SK-N-DZ (cell line): ENCODE measurements at regions not wholly inside any gene's neighbourhood (a gene's known extent, or its start where the extent isn't known, plus 50 kb on each side); places are given as distances from the start of the nearest gene placed in this dataset.
"Not testable (repeated sequence)": the region's sequence is repeated elsewhere in the genome, so short reads cannot be mapped to it uniquely, and the experiment has no call there.

Experiments used
- DNase-seq: peaks from one replicate; pipeline ENCODE4 v3.0.0-alpha.2; 2015; ENCODE audit warnings: low spot score

- DNase-seq: peak; percentile 67
Observed at GRCh38 chr9:129561594-129562281, 59.2 kb downstream of the C9orf50 start.

DNA sequence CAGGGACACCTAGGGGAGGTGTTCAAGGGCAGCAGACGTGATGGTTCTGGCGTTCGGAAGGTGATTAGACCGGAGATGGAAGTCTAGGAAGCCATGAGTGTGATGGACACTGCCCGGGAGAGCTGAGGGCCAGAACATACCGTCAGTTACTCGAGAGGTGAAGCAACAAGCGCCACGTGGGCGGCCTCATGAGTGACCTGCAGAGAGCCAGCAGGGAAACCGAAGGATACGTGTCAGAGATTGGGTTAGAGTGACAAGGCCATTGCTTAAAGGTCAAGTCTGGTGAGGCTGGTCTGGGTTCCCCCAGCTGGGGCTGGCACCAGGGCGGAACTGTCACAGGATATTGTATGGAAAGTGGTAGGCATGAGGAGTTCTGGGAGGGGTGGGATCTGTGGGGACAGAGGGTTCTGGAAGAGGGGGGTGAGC is 60.0 kb downstream of the C9orf50 start:
- DNase-seq: no peak

GRCh38 chr9:129559506-129559881 is 61.4 kb downstream of the C9orf50 start:
- DNase-seq: no peak

DNA sequence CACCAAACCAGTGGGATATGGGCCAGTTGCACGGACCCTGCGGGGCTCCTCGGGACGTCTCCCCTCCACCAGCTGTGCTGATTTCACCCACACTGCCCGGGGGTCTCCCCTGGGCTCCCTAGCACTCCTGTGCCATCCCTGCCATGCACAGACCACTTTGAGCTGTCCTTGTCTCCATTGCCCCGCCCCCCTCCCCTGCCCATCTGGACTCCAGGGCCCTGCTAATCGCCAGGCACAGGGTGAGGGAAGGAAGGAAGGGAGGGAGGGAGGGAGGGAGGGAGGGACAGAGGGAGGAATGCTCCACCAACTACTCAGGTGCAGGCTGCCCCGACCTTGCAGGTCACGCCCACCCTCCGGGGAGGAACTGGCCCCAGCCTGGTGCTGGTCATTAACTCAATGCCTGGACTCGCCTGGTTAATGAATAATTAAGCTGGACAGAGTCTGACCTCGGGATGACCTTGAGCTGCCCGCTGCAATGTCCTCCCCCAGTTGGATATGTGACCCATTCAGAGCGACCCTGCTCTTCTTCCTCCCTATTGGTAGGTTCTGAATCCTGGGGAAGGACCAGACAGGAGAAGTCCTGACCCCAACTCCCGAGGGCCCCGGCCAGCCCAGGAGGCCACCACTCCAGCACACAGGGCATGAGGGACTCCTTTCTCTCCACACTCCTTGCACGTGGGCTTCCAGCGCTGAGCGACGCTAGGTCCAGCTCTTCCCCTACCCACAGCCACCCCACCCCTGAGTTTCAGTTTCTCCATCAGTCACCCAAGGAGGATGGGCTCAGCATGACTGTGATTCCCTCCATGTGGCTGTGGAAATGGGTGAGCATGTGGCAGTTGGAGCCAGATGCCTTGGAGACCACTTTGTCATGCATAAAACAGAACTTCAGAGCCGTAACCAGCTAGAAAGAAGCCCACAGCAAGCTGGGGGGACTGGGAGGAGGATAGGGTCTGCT is 62.1 kb downstream of the C9orf50 start:
- no peak for DNase-seq

DNA sequence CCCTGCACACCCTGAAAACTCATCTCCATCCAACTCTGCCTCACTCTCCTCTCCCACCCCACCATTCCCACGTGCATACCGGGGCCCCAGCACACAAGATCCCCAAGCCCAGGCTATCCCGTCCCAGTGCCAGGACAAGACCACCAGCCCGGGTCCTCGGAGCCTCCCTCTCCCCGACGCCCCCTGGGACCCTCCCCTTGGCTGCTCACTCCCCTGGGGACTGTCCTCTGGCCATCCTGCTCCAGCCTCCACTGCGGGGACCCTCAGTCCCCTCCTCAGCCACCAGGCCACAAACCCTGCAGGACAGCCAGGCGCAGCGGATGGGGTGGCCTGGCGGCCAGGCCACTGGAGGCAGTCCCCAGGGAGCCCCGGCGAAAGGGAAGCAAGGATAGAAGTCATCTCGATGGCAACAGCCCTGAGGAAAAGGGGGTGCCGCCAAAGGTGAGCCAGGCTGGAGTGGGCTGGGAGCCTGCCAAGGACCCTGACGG is 62.8 kb downstream of the C9orf50 start:
- DNase-seq: no peak

DNA sequence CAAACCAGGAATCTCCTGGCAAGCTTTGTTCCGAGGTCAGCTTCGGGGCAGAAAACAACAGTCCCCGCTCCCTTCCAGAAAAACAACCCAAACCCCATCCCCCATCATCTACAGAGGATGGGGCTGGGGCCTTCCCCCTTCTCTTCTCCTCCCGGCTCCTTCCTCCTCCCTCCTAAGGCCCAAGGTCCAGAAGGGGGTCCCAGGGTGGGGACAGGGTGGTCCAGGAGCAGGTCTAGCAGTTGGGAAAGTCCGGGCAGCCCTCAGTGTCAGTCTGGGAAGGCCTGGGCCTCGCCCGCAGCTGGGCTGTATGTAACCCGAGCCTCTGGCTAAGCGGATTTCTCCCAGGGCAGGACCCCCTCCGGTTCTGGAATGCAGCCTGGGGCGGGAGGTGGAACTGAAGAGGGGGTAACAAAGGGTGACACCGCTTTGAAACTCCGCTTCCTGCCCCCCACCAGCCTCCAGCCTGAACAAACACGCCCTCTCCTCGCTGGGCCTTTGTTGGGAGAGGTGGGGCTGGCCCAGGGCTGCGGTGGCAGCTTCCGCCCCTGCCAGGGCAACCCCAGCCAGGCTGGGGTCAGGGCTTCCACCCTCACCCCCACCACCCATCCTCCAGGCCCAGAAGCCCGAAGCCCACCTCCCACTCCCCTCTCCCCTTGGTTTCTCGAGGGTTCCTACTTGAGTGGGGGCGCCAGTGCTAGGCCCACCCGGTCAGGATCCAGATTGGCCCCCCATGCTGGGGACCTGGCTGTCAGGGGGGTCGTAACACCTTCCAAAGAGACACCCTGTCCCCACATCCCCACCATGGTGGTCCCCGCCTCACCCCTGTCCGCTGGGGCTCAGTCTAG is 63.5 kb downstream of the C9orf50 start:
- DNase-seq: no peak

DNA sequence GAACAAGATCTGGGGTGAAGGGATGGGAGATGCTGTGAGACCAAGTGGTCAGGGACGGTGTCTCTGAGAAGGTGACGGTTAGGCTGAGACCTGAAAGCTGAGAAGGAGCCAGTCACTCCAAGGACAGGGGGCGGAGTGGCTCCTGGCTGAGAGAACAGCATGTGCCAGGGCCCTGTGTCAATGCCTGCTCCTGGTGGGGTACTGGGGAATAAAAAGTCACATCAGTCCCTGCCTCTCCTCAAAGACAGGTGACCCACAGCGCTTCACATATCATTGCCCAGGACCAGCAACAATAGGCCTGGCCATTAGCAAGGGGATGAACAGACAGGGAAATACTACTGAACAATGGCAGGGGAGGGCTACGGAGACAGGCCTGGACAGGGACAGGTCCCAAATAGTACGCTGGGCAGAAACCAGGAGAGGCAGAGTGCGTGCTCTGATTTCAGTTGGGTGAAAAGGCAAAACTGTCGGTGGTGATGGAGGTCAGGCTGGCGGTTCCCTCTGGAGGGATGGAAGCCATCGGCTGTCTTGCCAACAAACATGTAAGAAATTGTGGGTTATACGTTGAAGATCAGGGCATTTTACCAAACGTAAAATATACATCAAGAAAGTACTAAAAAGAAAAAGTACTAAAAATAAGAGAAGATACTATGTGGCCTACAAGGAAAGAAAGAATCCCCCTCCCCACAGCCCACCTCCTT is 64.3 kb downstream of the C9orf50 start:
- DNase-seq: no peak

DNA sequence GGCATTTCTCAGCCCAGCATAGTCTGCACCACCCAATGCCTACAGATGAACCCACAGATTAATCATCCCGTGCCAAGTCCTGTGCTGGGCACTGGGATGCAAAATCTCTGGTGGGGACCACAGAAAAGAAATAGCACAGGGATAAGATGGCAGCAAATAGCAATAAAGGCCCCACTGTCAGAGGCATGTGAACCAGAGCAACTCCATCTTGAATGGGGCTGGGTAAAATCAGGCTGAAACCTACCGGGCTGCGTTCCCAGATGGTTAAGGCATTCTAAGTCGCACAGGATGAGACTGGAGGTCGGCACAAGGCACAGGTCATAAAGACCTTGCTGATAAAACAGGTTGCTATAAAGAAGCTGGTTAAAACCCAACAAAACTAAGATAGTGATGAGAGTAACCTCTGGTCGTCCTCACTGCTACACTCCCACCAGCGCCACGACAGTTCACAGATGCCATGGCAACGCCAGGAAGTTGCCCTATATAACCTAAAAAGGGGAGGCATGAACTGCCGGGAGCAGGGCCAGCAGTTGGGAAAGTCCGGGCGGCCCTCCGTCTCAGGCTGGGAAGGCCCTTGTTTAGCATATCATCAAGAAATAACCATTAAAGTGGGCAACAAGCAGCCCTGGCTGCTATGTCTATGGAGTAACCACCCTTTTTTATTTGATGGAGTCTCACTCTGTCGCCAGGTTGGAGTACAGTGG is 65.2 kb downstream of the C9orf50 start:
- DNase-seq: no peak

DNA sequence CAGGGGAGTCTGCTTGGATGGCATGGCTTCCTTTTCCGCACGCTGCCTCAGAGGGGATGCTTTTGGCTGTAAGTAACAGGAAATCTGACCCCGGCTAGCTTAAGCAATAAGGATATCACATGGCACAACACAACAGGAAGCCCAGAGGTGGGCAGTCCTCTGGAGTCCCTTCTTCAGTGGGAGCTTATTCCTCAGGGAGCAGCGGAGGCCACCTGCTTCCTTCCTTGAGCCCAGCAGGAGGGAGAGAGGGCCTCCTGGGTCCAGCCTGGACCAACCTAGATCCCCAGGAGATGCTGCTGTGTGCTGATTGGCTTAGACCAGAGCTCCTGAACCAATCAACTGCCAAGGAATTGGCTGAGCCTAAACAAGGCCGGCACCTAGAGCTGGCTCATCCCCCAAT is 66.3 kb downstream of the C9orf50 start:
- DNase-seq: peak; percentile 88

DNA sequence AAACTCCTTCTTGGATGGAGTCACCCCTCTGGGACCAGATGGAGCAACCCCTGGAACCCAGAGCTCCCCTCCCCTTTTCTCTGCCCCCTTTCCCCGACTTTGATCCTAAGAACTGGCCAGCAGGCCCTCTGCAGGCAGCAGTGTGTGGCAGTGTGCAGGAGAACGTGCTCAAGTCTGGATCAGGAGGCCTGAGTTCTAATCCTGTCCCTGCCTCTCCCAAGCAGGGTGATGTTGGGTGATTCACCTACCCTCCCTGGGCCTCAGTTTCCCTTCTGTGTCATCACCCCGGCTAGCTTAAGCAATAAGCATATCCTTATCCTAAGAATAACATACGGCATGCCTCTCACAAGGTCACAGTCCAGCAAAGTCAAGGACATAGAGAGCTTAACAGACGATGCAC is 67.6 kb downstream of the C9orf50 start:
- DNase-seq: no peak

DNA sequence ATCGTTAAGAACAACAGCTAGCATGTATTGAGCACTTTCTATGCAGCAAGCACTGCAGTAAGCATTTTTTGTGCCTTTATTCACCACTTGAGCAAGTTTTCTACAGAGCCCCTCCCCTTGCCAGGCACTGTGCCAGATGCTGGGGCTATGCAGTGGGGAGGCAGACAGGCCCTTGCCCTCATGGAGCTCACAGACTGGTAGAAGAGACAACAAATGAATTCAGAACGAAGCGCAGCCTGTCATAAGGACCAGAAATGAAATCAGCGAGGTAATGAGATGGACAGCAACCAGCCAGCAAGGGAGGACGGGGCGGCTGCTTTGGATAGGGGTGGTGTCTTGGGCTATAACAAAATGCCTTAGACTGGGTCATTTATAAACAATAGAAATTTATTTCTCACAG is 68.8 kb downstream of the C9orf50 start:
- no peak for DNase-seq

DNA sequence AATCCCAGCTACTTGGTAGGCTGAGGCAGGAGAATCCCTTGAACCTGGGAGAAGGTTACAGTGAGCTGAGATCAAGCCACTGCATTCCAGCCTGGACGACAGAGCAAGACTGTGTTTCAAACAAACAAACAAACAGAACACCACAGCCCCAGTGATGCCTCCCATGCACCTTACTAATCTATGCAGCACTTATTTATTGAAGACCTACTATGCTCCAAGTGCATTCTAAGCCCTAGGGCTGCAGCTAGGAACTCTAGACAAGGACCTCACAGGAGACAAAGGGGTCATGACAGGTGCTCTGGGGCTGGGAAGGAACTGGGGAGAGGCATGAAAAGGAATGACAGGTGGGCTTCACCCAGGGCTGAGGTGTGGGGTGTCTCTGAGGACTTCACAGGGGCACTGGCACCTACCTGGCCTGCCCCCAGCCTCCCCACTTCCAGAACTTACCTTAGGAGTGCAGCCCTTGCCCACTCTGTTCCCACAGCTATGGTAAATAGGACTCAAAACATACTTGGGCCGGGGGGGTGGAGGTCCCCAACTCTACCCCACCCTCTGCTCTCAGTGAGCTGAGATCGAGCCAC is 69.4 kb downstream of the C9orf50 start:
- no peak for DNase-seq

DNA sequence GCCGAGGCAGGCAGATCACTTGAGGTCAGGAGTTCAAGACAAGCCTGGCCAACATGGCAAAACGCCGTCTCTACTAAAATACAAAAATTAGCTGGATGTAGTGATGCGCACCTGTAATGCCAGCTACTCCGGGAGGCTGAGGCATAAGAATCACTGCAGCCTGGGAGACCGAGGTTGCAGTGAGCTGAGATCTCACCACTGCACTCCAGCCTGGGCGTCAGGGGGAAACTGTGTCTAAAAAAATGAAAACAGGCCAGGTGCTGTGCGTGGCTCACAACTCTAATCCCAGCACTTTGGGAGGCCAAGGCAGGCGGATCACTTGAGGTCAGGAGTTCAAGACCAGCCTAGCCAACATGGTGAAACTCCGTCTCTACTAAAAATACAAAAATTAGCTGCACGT is 69.9 kb downstream of the C9orf50 start:
- not testable (repeated sequence) for DNase-seq

DNA sequence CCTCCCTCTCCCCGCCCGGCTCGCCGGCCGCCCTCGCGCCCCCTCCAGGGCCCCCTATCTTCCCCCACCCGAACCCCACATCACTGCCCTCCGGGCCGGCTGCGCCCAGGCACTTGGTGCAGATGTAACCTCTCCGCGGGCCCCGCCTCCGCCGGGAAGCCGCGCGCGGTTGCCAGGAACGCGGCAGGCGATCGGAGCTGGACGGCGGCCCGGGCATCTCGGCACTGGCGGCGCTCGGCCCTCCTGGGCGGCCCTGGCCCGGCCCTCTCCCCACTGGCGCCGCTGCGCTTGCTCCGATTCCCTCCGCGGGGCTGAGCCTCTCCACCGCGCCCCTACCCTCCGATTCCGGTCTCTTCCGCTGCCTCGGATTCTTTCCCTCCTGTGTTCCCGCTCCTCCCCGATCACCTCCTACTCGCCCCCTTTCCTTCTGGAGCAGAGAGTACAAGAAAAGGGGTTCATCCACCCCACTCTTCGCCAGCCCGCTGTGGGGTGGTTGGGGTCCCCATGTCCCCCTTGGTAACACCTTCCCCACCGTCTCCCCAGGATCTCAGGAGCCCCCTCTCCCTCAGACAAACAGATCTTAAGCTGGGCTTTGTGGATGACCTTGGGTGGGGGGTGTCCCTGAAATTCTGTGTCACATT is 70.6 kb downstream of the C9orf50 start:
- no peak for DNase-seq

DNA sequence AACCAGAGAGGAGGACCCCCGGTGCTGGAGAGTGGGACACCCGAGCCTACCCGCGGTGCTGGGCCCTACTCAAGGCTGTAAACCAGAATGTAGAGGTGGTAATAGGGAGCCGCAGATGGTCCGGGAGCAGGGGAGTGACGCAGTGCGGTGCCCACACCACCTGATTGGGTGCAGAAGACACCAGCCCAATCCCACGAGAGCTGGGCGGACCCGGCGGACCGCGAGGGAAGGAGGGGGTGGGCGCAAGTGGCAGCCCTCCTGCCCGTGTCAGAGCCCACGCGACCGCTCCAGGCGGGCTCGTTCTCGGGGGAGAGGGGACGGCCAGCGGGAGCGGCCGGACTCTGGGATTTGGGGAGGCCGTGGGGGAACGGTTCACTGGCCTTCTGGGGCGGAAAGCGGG is 71.2 kb downstream of the C9orf50 start:
- DNase-seq: no peak

DNA sequence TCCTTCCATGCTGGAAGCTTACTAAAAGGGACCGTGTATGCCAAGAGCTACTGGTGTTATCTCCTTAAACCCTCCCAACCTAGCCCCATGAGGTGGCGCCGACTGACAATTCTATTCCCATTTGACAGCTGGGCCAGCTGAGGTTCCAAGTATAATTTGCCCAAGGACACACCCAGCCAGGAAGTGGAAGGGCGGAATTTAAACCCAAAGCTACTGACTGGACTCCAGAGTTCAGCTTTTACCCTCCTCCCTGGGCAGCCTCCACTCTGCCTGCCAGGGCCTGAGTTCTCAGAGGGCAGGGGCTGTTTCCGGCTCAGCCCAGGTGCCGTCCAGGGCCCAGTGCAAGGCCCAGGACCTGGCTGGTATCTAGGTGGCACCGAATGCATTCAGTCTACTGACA is 71.8 kb downstream of the C9orf50 start:
- no peak for DNase-seq

DNA sequence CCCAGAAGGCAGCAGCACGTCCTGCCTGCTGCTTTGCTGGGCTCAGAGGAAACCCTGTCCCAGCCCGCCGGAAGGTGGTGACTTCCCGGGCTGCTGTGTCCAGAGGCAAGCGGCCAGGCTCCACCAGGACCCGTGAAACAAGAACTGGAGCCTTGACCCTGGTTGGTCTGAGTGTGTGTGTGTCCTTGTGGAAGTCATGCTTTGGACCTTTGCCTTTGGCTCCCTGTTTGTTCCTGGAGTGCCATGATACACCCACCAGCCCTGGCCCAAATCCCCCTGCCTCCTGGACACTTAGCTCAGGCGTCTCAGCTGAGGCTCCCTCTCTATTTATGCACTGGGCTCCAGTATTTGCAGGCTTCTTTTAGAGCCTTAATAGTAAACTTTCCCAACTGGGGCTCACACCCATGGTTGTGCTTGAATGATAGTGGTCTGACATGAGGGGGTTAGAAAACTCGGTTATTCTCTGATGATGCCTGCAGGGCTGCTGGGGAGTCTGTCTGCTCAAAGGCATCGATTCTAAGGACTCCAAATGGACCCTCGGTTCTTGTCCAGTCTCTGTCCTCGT is 72.2 kb downstream of the C9orf50 start:
- DNase-seq: no peak

GRCh38 chr9:129547869-129548570 is 72.9 kb downstream of the C9orf50 start:
- DNase-seq: no peak

DNA sequence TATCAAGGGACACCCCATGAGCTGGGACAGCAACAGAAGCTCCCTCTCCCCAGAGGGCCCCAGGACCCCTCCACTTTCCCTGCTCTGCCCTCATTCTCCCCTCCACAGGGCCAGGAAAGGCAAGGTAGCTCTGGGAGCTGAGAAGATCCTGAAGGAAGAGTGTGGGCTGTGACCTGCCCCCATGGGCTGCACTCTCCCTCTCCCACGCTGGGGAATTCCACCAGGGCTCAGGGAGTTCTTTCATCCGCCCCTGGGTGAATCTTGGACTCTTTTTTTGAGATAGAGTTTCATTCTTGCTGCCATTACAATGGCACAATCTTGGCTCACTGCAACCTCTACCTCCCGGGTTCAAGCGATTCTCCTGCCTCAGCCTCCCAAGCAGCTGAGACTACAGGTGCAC is 73.8 kb downstream of the C9orf50 start:
- no peak for DNase-seq
